ENCODE measurements at regions not wholly inside any gene's neighbourhood (a gene's known extent, or its start where the extent isn't known, plus 50 kb on each side); places are given as distances from the start of the nearest gene placed in this dataset.

GRCh38 chr7:10315881-10316280 lies 657.8 kb upstream of the PHF14 start:
- 42 to 49% (median 45%) methylated on average over 4 of the region's 4 CpGs for WGBS, 3 donors
- H3K27ac ChIP-seq, result no peak overlapping the region
- DNase-seq, result no peak
- no peaks in the 10 kb centered on the region for H3K27me3 ChIP-seq
- no peaks in the 10 kb centered on the region for H3K9me3 ChIP-seq
- TF ChIP-seq EP300 (IDR thresholded peaks at IDR 0.05), result no peak
- no peak for TF ChIP-seq CTCF (IDR thresholded peaks at IDR 0.05)
- no peak for TF ChIP-seq POLR2A (IDR thresholded peaks at IDR 0.05)
- no peaks in the 10 kb centered on the region for H3K36me3 ChIP-seq
- no peaks in the 10 kb centered on the region for H3K4me1 ChIP-seq (ENCODE audit: insufficient read depth)
- intact Hi-C loops (cut with DNase I), result no loop called here
- H3K4me3 ChIP-seq, result no peak overlapping the region

- no peaks in the 10 kb centered on the region for H3K36me3 ChIP-seq
- no peak overlapping the region for H3K27ac ChIP-seq
- no peak for DNase-seq
- WGBS, 3 donors, result 91 to 92% (median 91%) methylated on average over 1 of the region's 1 CpG
- H3K27me3 ChIP-seq, result no peaks in the 10 kb centered on the region
- TF ChIP-seq CTCF (IDR thresholded peaks at IDR 0.05), result no peak
- H3K4me3 ChIP-seq, result no peak overlapping the region
- H3K9me3 ChIP-seq, result no peaks in the 10 kb centered on the region
- intact Hi-C loops (cut with DNase I), result no loop called here
- H3K4me1 ChIP-seq (ENCODE audit: insufficient read depth), result no peaks in the 10 kb centered on the region
Measured at GRCh38 chr7:10316488-10316887, 657.2 kb upstream of the PHF14 start.

GRCh38 chr7:10325395-10325794 lies 648.3 kb upstream of the PHF14 start:
- Histone ChIP-seq H3K9me3 (no peaks in the 10 kb centered on the region), H3K4me3 (no peak overlapping the region), H3K27ac (no peak overlapping the region), H3K36me3 (no peaks in the 10 kb centered on the region), H3K27me3 (peaks cover 3% of the 10 kb centered on the region), H3K4me1 (ENCODE audit: insufficient read depth) (no peaks in the 10 kb centered on the region)
- intact Hi-C loops (cut with DNase I), result no loop called here
- DNase-seq, result no peak
- WGBS, 3 donors, result 31 to 55% (median 31%) methylated on average over 2 of the region's 2 CpGs
- TF ChIP-seq POLR2A (IDR thresholded peaks at IDR 0.05) (no peak), EP300 (IDR thresholded peaks at IDR 0.05) (no peak), CTCF (IDR thresholded peaks at IDR 0.05) (no peak)

- Histone ChIP-seq H3K4me1 (ENCODE audit: insufficient read depth) (no peaks in the 10 kb centered on the region), H3K9me3 (no peaks in the 10 kb centered on the region), H3K36me3 (no peaks in the 10 kb centered on the region), H3K27ac (no peak overlapping the region), H3K27me3 (no peaks in the 10 kb centered on the region), H3K4me3 (no peak overlapping the region)
- WGBS, 3 donors, result 63 to 90% (median 76%) methylated on average over 2 of the region's 2 CpGs
- DNase-seq, result no peak
- intact Hi-C loops (cut with DNase I), result no loop called here
- TF ChIP-seq CTCF (IDR thresholded peaks at IDR 0.05), result no peak
- TF ChIP-seq EP300 (IDR thresholded peaks at IDR 0.05), result no peak
- TF ChIP-seq POLR2A (IDR thresholded peaks at IDR 0.05), result no peak
Measured at GRCh38 chr7:10343108-10343507, 630.6 kb upstream of the PHF14 start.

- Histone ChIP-seq H3K4me1 (ENCODE audit: insufficient read depth) (no peaks in the 10 kb centered on the region), H3K27me3 (no peaks in the 10 kb centered on the region), H3K9me3 (no peaks in the 10 kb centered on the region), H3K4me3 (no peak overlapping the region), H3K27ac (no peak overlapping the region), H3K36me3 (no peaks in the 10 kb centered on the region)
- intact Hi-C loops (cut with DNase I), result no loop called here
- DNase-seq, result no peak
- 0 to 5% (median 0%) methylated on average over 1 of the region's 1 CpG for WGBS, 3 donors
- TF ChIP-seq CTCF (IDR thresholded peaks at IDR 0.05) (no peak), POLR2A (IDR thresholded peaks at IDR 0.05) (no peak), EP300 (IDR thresholded peaks at IDR 0.05) (no peak)
Measured at GRCh38 chr7:10346032-10346431, 627.6 kb upstream of the PHF14 start.
